Kidney glomerular epithelial cell (primary cell): ENCODE measurements at regions not wholly inside any gene's neighbourhood (a gene's known extent, or its start where the extent isn't known, plus 50 kb on each side); places are given as distances from the start of the nearest gene placed in this dataset.
"Not testable (repeated sequence)": the region's sequence is repeated elsewhere in the genome, so short reads cannot be mapped to it uniquely, and the experiment has no call there.

ENCODE experiments used
- DNase-seq: peaks from one replicate; lab custom pipeline; 2025; lab: John Stamatoyannopoulos, UW

GRCh38 chr1:219560856-219561255 is 52.0 kb downstream of the ZC3H11B start:
- DNase-seq, result no peak

- no peak for DNase-seq
These were observed 53.0 kb downstream of the ZC3H11B start for GRCh38 chr1:219559899-219560298.

- no peak for DNase-seq
These were observed 57.1 kb downstream of the ZC3H11B start for GRCh38 chr1:219555806-219556205.

- DNase-seq, result peak; percentile 12
These were observed 57.7 kb downstream of the ZC3H11B start for GRCh38 chr1:219555031-219555692.

GRCh38 chr1:219553934-219554502 is 58.9 kb downstream of the ZC3H11B start:
- no peak for DNase-seq

GRCh38 chr1:219550201-219550600 is 62.7 kb downstream of the ZC3H11B start:
- no peak for DNase-seq

GRCh38 chr1:219549215-219549614 is 63.7 kb downstream of the ZC3H11B start:
- DNase-seq, result no peak

GRCh38 chr1:219548386-219548785 is 64.5 kb downstream of the ZC3H11B start:
- DNase-seq, result no peak

GRCh38 chr1:219545756-219546155 is 67.1 kb downstream of the ZC3H11B start:
- DNase-seq, result not testable (repeated sequence)

GRCh38 chr1:219544163-219544846 is 68.6 kb downstream of the ZC3H11B start:
- no peak for DNase-seq

GRCh38 chr1:219542828-219543518 is 69.9 kb downstream of the ZC3H11B start:
- peak; percentile 61 for DNase-seq

GRCh38 chr1:219541946-219542345 is 71.0 kb downstream of the ZC3H11B start:
- peak; percentile 10 for DNase-seq

- DNase-seq, result no peak
These were observed 73.2 kb downstream of the ZC3H11B start for GRCh38 chr1:219539645-219540254.

GRCh38 chr1:219538886-219539285 is 74.0 kb downstream of the ZC3H11B start:
- no peak for DNase-seq

GRCh38 chr1:219537223-219537631 is 75.7 kb downstream of the ZC3H11B start:
- DNase-seq, result no peak

- no peak for DNase-seq
These were observed 76.9 kb downstream of the ZC3H11B start for GRCh38 chr1:219536038-219536437.

- DNase-seq, result peak; percentile 57
These were observed 77.9 kb downstream of the ZC3H11B start for GRCh38 chr1:219534991-219535390.

- DNase-seq, result peak; percentile 22
These were observed 79.6 kb downstream of the ZC3H11B start for GRCh38 chr1:219533280-219533679.

- DNase-seq, result no peak
These were observed 83.8 kb downstream of the ZC3H11B start for GRCh38 chr1:219529116-219529515.

- no peak for DNase-seq
These were observed 84.3 kb downstream of the ZC3H11B start for GRCh38 chr1:219528633-219529032.

GRCh38 chr1:219527994-219528393 is 84.9 kb downstream of the ZC3H11B start:
- DNase-seq, result no peak

- DNase-seq, result no peak
These were observed 86.8 kb downstream of the ZC3H11B start for GRCh38 chr1:219526074-219526473.
